Activated naive CD4-positive, alpha-beta T cell treated with anti-CD3 and anti-CD28 coated beads for 36 hours (primary cell): ENCODE measurements at regions not wholly inside any gene's neighbourhood (a gene's known extent, or its start where the extent isn't known, plus 50 kb on each side); places are given as distances from the start of the nearest gene placed in this dataset.
"Not testable (repeated sequence)": the region's sequence is repeated elsewhere in the genome, so short reads cannot be mapped to it uniquely, and the experiment has no call there.

Experiments
- CTCF ChIA-PET: fragments of 350-600 bp; sonication (Branson Sonifier 250); formaldehyde crosslinking; loops from one replicate; lab custom pipeline; 2021; ENCODE audit warnings: antibody characterized with exemption; lab: Charles Lee
- DNase-seq: peaks from one replicate; pipeline ENCODE4 v3.0.0-alpha.2; 2020
- H3K27ac Mint-ChIP-seq: one replicate; pipeline ENCODE4 v1.8.0; 2021; ENCODE audit warnings: mild to moderate bottlenecking, mixed read lengths
- H3K27me3 Mint-ChIP-seq: one replicate; pipeline ENCODE4 v1.8.0; 2021; ENCODE audit warnings: low read depth, mixed read lengths
- H3K36me3 Mint-ChIP-seq: one replicate; pipeline ENCODE4 v1.8.0; 2021; ENCODE audit warnings: low read depth, mixed read lengths
- H3K4me1 Mint-ChIP-seq: one replicate; pipeline ENCODE4 v1.8.0; 2021; ENCODE audit warnings: low read depth, mixed read lengths
- H3K4me3 Mint-ChIP-seq: one replicate; pipeline ENCODE4 v1.8.0; 2021; ENCODE audit warnings: mild to moderate bottlenecking, moderate library complexity, mixed read lengths
- H3K9me3 Mint-ChIP-seq: one replicate; pipeline ENCODE4 v1.8.0; 2021; ENCODE audit warnings: mixed read lengths
- intact Hi-C: fragments of 100-400 bp; cut with micrococcal nuclease; formaldehyde crosslinking; loops from one replicate; pipeline ENCODE4 v1.15.1; 2023

GRCh38 chr10:16014469-16014868 is 154.2 kb upstream of the MINDY3 start:
- intact Hi-C loops = no loop called here
- H3K4me1 Mint-ChIP-seq = no peaks in the 10 kb centered on the region
- no peak for DNase-seq
- H3K9me3 Mint-ChIP-seq = no peaks in the 10 kb centered on the region
- CTCF ChIA-PET = no interaction called here
- no peaks in the 10 kb centered on the region for H3K27me3 Mint-ChIP-seq
- no peak overlapping the region for H3K4me3 Mint-ChIP-seq
- H3K36me3 Mint-ChIP-seq = no peaks in the 10 kb centered on the region
- H3K27ac Mint-ChIP-seq = no peak overlapping the region

- Mint-ChIP-seq H3K4me1 (no peaks in the 10 kb centered on the region), H3K36me3 (no peaks in the 10 kb centered on the region), H3K9me3 (peaks cover 8% of the 10 kb centered on the region), H3K27ac (no peak overlapping the region), H3K27me3 (no peaks in the 10 kb centered on the region), H3K4me3 (no peak overlapping the region)
- CTCF ChIA-PET = no interaction called here
- DNase-seq = no peak
- intact Hi-C loops = no loop called here
These were observed 156.4 kb upstream of the MINDY3 start for GRCh38 chr10:16016688-16017087.

- intact Hi-C loops = no loop called here
- peaks cover 8% of the 10 kb centered on the region for H3K9me3 Mint-ChIP-seq
- CTCF ChIA-PET = no interaction called here
- H3K27ac Mint-ChIP-seq = no peak overlapping the region
- H3K36me3 Mint-ChIP-seq = no peaks in the 10 kb centered on the region
- no peak for DNase-seq
- H3K4me3 Mint-ChIP-seq = no peak overlapping the region
- H3K27me3 Mint-ChIP-seq = no peaks in the 10 kb centered on the region
- no peaks in the 10 kb centered on the region for H3K4me1 Mint-ChIP-seq
These were observed 160.5 kb upstream of the MINDY3 start for GRCh38 chr10:16020836-16021235.

GRCh38 chr10:16026832-16027231 is 166.5 kb upstream of the MINDY3 start:
- H3K9me3 Mint-ChIP-seq, intact Hi-C loops, H3K36me3 Mint-ChIP-seq, H3K27me3 Mint-ChIP-seq, H3K27ac Mint-ChIP-seq, H3K4me3 Mint-ChIP-seq, H3K4me1 Mint-ChIP-seq, DNase-seq: not testable (repeated sequence)
- CTCF ChIA-PET = interaction anchor here (0.7 kb wide), 1 partner anchor 29 kb away, joined by 3 read pairs; no protein-coding TSS in a partner anchor

DNA sequence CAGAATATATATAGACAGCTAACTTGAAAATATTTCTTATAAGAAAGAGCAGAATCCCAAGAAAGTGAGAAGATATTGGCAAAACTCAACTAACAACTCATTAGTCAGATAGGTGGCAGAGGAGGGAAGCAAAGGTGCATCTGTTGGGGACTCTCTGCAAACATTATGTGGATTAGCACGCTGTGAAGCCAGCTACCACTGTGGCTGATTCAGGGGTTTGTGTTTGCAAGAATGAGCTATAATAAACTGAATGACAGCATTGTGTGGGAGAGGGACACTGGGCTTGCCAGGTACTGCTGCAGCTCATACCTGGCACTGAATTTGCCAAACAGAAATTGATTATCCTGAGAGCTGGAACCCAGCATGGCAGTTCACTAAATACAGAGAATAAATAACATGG is 170.3 kb upstream of the MINDY3 start:
- no peak overlapping the region for H3K27ac Mint-ChIP-seq
- DNase-seq = no peak
- H3K4me3 Mint-ChIP-seq = no peak overlapping the region
- CTCF ChIA-PET = no interaction called here
- no peaks in the 10 kb centered on the region for H3K4me1 Mint-ChIP-seq
- intact Hi-C loops = no loop called here
- no peaks in the 10 kb centered on the region for H3K27me3 Mint-ChIP-seq
- H3K9me3 Mint-ChIP-seq = peaks cover 9% of the 10 kb centered on the region
- H3K36me3 Mint-ChIP-seq = no peaks in the 10 kb centered on the region

GRCh38 chr10:16049050-16049449 is 188.7 kb upstream of the MINDY3 start:
- Mint-ChIP-seq H3K27me3 (no peaks in the 10 kb centered on the region), H3K27ac (no peak overlapping the region), H3K4me1 (no peaks in the 10 kb centered on the region), H3K9me3 (no peaks in the 10 kb centered on the region), H3K4me3 (no peak overlapping the region), H3K36me3 (no peaks in the 10 kb centered on the region)
- CTCF ChIA-PET = no interaction called here
- intact Hi-C loops = no loop called here
- DNase-seq = no peak

DNA sequence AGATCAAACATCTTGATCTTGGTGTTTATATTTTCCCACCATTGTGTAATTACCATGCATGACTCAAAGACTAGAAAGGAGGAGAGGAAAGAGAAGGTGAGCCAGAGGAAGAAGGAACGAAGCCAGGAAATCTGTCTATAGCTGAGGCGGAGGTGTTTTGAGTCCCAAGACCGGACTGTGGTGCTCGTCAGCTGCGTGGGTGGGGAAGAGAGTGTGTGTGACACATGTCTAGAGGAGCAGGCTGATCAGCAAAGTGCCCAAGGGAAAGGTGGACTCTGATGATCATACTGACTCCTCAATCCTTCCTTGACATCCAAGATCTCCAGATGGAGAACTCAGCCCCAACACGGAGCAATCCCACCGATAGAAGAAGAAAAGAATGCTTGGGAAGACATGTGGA is 189.5 kb upstream of the MINDY3 start:
- H3K36me3 Mint-ChIP-seq = no peaks in the 10 kb centered on the region
- CTCF ChIA-PET = no interaction called here
- no peak for DNase-seq
- H3K27me3 Mint-ChIP-seq = no peaks in the 10 kb centered on the region
- intact Hi-C loops = no loop called here
- no peaks in the 10 kb centered on the region for H3K9me3 Mint-ChIP-seq
- H3K4me1 Mint-ChIP-seq = no peaks in the 10 kb centered on the region
- no peak overlapping the region for H3K4me3 Mint-ChIP-seq
- H3K27ac Mint-ChIP-seq = no peak overlapping the region

DNA sequence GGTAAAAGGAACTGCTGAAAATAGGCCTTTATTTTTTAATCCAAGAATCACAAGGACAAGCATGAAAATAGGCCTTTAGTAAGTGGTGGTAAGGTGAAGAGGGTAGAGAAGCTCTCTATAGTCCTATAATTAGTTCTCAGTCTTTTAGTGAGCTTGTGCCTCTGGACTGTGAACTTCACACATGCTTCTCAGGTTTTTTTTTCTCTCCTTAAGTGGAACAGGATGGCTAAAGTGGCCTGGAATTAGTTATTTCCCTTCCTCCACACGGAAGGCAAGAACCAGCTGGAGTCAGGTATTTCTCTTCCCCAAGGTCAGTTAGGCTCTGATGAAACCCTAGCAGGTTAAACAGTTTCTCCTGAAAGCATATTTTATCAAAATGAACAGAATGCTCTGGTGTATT is 203.0 kb upstream of the MINDY3 start:
- Mint-ChIP-seq H3K4me1 (no peaks in the 10 kb centered on the region), H3K4me3 (no peak overlapping the region), H3K27ac (no peak overlapping the region), H3K36me3 (no peaks in the 10 kb centered on the region), H3K27me3 (no peaks in the 10 kb centered on the region), H3K9me3 (peaks cover 9% of the 10 kb centered on the region)
- intact Hi-C loops = no loop called here
- no peak for DNase-seq
- CTCF ChIA-PET = no interaction called here

GRCh38 chr10:16083551-16083950 is 223.2 kb upstream of the MINDY3 start:
- H3K36me3 Mint-ChIP-seq, CTCF ChIA-PET, H3K4me3 Mint-ChIP-seq, H3K27me3 Mint-ChIP-seq, intact Hi-C loops, H3K27ac Mint-ChIP-seq, H3K4me1 Mint-ChIP-seq, H3K9me3 Mint-ChIP-seq, DNase-seq: not testable (repeated sequence)

- DNase-seq = no peak
- no peak overlapping the region for H3K27ac Mint-ChIP-seq
- no peaks in the 10 kb centered on the region for H3K36me3 Mint-ChIP-seq
- CTCF ChIA-PET = no interaction called here
- H3K4me1 Mint-ChIP-seq = no peaks in the 10 kb centered on the region
- intact Hi-C loops = no loop called here
- no peak overlapping the region for H3K4me3 Mint-ChIP-seq
- no peaks in the 10 kb centered on the region for H3K27me3 Mint-ChIP-seq
- H3K9me3 Mint-ChIP-seq = peaks cover 3% of the 10 kb centered on the region
These were observed 244.8 kb upstream of the MINDY3 start for GRCh38 chr10:16105082-16105481.

DNA sequence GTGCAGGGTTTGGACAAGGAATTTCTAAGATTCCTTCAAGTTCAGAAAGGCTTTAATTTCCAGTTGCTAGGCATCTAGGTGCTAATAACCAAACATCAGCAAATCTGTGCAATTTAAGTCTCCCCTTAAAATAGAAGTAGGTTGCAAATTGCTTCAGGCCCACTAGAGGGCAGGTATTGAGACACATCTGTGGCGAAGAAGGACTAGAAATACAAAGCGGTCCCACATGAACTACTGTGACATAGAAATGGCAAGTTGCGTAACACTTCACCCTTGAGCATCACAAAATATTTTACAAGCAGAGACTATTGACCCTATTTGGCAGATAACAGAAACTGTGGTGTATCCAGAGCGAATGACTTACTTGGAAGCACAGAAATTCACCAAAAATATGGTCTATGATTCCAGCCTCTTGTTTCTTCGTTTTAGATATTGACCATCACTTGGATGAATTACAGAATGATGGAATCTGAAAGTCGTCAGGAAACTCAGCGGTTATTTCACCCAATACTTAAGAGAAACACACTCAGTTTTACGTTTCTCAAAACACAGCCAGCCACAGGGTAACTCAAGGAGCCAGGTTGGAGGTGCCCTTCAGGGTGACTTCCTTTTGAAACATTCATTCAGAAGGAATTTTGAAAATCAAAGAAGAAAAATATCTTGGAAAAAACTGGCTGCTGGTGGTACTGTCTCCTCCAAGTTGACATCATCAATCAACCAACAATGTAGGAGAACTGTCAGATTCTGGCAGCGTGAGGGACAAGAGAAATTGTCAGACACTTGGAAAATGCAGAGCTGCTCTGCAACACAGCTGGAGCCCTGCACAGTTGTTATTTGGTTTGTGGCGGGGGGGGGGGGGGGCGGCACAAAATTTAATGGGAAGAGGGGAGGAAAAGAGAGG is 256.3 kb upstream of the MINDY3 start:
- DNase-seq = peak; percentile 8
- Mint-ChIP-seq H3K4me3 (no peak overlapping the region), H3K36me3 (no peaks in the 10 kb centered on the region), H3K4me1 (no peaks in the 10 kb centered on the region), H3K9me3 (no peaks in the 10 kb centered on the region), H3K27ac (no peak overlapping the region), H3K27me3 (no peaks in the 10 kb centered on the region)
- intact Hi-C loops = loop anchor here (1.0 to 2.0 kb wide), 4 partner anchors 404 to 692 kb away; partner anchors contain the start of gene C1QL3
- CTCF ChIA-PET = interaction anchor here (0.6 kb wide), 1 partner anchor 57 kb away, joined by 3 read pairs; no protein-coding TSS in a partner anchor

DNA sequence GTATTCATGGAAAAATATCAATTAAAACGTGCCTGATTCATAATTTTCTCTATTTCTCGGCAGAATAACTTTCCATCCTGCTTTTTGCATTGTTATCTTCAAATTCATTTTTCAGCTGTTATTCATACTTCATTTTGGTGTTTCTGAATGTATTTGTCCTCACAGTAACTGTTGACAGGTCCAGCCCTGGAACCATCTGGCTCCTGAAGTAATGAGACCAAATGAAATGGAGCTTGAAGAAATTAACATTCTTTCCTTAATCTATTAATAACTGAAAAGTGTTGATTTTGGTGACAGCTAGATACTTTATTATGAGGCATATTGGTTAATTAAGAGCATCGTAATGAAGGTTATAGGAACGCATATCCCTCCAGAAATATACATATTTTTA is 257.0 kb upstream of the MINDY3 start:
- H3K27ac Mint-ChIP-seq = no peak overlapping the region
- H3K27me3 Mint-ChIP-seq = no peaks in the 10 kb centered on the region
- intact Hi-C loops = loop anchor here (2.0 kb wide), 3 partner anchors 404 to 692 kb away; partner anchors contain the start of gene C1QL3
- no peak for DNase-seq
- H3K9me3 Mint-ChIP-seq = no peaks in the 10 kb centered on the region
- H3K4me1 Mint-ChIP-seq = no peaks in the 10 kb centered on the region
- H3K4me3 Mint-ChIP-seq = no peak overlapping the region
- CTCF ChIA-PET = no interaction called here
- H3K36me3 Mint-ChIP-seq = no peaks in the 10 kb centered on the region

DNA sequence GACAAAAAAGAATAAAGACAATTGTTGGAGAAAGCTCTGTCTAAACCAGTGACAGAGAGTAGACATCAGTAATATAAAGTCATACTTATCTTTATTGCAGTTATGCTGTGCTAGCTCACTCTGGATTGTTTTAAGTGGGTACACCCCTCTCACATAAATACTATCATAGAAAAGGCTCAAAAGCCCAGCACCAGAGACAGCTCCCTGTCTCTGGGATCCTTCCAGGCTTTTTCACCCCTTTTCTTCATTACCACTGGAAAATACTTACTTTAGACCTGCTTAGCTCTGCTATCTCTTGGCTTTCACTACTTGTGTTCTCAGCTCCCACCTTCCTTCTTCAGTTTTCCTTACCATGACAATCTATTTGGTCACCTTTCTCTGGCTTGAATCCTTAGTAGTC is 259.1 kb upstream of the MINDY3 start:
- CTCF ChIA-PET = no interaction called here
- H3K4me3 Mint-ChIP-seq = no peak overlapping the region
- intact Hi-C loops = no loop called here
- no peaks in the 10 kb centered on the region for H3K9me3 Mint-ChIP-seq
- H3K4me1 Mint-ChIP-seq = no peaks in the 10 kb centered on the region
- H3K36me3 Mint-ChIP-seq = no peaks in the 10 kb centered on the region
- H3K27me3 Mint-ChIP-seq = no peaks in the 10 kb centered on the region
- DNase-seq = no peak
- H3K27ac Mint-ChIP-seq = no peak overlapping the region
